ENCODE measurements at regions not wholly inside any gene's neighbourhood (a gene's known extent, or its start where the extent isn't known, plus 50 kb on each side); places are given as distances from the start of the nearest gene placed in this dataset.
"Not testable (repeated sequence)": the region's sequence is repeated elsewhere in the genome, so short reads cannot be mapped to it uniquely, and the experiment has no call there.

DNA sequence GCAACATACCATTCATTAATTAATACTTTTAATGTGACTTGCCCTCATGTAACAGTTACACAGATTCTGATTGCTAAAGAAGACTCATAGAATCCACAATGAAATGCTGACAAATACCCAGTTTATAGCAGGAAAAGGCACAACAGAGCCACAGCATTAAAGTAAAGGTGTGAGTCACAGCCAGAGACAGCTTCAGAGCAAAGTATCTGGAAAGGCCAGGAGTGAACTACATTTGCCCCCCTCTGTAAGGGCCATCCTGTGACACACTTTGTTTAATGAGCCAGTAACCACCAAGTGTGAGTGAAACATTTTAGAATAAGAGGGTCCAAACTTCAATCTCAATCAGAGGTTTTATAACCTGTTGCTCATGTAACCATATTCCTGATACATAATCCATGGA is 133.8 kb upstream of the TACR3 start:
- no peak for DNase-seq (ENCODE audit: low read depth)

DNA sequence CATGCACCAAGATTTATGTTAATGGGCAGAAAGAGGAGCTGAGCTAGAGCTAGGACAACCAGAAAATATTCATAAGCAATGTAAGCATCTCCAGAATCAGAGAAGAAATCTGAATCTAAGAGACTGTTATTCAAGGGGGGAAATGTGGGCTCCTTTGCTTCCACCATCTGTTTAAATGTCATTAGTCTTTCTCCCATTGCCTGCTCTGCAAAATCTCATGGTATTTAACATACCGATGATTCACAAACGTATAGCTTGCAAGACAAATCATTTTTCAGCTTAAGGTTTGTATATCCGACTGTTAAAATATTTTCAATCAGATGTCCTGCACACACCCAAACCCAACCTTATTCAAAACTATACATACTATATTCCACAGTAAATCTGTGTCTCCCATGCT is 133.4 kb upstream of the TACR3 start:
- no peak for DNase-seq (ENCODE audit: low read depth)

DNA sequence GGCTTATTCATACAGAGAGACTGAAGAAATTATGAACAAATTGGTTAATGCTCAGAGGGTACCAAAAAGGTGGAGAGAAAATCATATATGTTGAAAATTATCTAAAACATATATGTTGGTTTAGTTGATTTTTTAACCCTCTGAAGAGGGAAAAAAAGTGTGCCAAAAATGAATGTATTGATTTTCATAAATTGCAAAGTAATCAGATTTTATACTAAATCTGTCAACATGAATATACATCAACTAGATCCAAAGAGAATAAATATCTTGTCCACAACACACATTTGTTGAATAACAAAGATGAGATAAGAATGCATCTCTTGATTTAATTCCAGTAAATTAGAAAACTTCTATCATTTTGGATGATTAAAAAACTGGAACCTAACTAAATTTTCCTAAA is 125.3 kb upstream of the TACR3 start:
- no peak for DNase-seq (ENCODE audit: low read depth)

DNA sequence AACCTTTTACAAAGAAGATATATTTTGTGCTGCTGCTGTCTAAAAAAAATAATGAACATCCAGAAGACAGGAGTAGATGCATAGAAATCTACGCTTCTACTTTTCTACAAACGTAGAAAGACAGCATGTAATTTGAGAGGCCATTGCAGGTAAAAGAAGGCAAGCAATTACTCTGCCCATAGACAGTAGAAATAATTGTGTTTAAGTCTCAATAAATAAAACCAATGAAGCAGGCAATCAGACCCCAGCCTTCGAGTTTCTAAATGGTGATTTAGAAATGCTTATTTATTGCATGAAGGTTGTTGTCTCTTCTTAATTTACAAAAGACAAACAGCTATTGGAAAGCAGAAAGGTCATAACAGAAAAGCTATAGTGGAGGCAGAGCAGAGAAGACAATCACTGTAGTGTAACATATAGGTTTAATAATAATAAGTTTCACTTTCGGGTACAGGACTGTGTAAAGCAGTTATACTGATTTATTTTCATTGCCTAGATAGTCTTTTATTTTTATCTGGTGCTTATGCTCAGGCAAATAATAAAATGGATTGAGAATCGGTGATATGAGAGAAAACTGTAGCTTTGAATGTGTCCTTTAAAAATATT is 123.0 kb upstream of the TACR3 start:
- no peak for DNase-seq (ENCODE audit: low read depth)

DNA sequence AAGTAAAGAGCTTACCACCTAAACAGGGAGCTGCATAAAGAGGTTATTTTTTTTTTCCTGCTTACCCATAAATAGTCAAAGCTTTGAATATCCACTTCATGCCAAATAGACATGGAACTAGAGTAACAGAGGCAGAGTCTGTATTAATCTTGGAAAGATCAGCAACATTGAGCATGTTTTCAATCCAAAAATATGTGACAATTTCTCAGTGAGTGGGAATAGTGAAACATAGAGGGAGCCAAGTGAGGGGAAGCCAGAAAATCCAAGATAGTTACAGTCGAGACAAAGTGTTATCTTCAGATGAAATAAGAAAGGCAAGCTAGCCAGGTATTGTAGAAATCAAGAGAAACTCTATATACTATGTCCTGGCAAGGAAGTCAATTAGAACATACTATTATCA is 122.3 kb upstream of the TACR3 start:
- DNase-seq (ENCODE audit: low read depth) = no peak

DNA sequence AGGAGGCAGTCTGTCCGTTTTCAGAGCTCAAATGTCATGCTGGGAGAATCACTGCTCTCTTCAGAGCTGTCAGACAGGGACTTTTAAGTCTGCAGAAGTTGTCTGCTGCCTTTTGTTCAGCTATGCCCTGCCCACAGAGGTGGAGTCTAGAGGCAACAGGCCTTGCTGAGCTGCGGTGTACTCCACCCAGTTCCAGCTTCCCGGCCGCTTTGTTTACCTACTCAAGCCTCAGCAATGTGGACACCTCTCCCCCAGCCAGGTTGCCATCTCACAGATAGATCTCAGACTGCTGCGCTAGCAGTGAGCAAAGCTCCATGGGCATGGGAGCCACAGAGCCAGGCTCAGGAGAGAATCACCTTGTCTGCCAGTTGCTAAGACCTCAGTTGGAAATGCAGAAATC is 90.5 kb upstream of the TACR3 start:
- DNase-seq (ENCODE audit: low read depth) = not testable (repeated sequence)

DNA sequence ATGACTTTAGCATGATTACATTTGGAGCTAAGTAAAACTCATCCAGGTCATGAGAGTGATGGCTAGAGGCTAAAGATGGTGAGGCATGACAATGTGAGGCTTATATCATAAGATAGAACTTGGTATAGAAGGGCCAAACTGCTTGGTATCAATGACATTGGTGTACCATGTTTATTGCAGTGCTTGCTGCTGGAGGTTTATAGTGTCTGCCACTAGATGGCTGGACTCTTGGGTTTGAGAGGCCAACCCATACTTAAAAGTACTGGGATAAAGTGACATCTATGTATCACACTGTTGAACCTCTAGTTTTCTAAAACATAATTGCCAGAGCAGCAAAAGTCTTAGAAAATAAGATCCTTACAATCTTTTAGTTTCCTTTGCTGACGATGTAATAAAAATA is 83.0 kb upstream of the TACR3 start:
- no peak for DNase-seq (ENCODE audit: low read depth)

DNA sequence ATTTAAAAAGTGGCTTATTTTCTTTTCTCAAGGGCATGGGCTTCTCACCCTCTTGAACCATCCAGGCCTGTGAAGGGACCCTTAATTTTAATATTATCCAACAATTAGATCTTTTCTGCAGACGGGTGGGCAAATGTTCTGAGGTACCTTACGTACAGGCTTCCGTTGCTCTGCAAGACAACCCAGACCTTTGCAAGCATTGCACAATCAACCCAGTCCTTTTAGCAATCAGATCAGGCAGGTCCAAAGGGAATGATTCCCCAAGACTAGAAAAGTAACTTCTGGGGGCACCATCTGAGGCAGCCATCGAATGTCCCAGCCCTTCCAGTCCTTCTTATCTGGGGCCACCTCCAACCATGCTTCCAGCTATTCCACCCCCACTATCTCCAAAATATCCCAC is 67.3 kb upstream of the TACR3 start:
- DNase-seq (ENCODE audit: low read depth) = no peak

DNA sequence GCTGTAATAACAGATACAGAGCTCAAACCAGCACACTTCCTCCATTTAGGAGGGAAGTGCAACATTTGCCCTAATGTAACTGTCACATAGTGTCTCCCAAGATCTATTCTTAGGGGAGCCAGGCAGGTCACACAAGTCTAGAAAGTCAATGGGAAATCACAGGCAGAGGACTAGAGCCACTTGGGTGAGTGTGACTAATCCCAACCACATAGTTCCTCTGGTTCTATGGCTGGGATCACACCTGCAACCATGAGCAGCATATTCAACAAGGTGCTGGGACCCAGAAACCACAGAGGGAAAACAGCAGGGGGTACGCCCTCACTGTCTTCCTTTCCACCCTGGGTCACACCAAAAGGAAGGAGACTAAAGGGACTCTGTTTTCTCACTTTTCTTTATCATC is 66.8 kb upstream of the TACR3 start:
- DNase-seq (ENCODE audit: low read depth) = no peak

DNA sequence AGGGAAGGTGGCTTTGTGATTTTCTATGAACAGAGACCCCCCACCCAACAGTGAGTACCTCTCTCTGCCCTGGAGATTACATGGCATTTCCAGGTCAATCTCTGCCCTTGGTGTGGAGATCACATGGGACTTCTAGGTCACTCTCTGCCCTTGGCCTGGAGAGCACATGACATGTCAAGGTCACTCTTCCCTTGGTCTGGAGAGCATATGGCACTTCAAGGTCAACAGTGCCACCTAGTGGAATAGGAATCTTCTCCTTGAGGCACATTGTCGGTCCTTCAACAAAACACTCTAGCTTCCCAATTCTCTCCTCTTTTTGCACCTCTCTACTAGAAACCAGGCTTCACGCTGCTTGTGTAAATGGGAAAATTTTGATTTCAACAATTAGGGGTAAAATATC is 66.2 kb upstream of the TACR3 start:
- peak; percentile 11 for DNase-seq (ENCODE audit: low read depth)

DNA sequence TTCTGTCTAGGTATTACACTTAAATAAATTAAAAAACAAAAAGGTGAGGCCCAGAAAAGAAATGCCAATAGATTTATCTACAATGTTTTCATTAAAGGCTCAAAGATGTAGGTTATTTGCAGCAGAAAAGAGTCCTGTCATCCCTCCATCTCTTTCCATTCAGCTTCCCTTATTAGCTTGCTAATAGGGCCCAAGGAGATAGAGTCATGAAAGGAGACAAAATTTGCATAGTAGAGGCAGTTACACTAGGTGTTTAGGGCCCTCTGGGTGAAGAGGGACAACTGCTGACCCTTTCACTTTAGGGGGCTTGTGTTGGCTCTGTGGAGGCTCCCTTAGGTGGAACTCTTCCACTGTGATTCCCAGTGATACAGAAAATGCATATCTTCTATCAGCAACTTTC is 58.4 kb upstream of the TACR3 start:
- no peak for DNase-seq (ENCODE audit: low read depth)

DNA sequence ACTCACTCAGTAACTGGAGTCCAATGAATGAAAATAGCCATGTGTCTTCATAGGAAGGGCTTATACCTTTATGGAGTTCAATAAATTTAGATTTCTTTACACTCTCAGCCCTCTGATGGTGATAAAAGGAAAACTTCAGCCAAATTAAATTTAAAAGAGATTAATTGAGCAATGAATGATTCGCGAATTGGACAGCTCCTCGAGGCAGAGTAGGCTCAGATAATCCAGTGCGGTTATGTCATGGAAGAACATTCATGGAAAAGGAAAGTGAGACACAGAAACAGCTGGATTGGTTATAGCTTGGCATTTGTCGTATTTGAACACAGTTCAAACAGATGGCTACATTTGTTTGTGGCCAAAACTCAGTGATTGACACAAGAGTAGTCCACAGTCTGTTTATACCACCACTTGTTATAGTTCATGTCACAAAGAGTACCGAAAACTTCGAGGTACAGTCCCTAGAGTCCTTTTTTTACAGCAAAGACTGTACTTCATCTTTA is 54.6 kb upstream of the TACR3 start:
- no peak for DNase-seq (ENCODE audit: low read depth)

DNA sequence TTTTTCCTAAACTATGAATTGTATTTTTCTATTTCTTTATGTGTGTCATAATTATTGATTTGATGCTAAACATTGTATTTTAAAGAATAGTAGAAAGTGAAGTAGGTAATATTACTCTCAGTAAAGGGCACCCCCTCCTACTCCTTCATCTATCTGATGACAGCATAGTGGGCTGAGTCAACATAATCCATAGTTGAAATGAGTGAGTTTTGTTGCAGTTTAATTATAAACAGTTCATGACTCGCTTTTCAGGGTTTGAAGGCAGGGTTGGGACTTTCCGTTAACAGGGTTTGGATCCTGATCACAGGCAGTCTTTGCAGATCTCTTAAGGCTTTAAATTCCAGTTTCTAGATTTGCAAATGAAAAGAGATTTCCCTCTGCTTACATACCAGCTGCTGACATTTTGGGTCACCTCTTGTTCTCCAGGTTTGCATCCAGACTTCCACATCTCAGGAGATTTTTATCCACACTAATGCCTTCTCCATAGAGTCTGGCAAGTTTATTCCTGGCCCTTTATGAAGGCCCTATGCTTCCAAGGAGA is 54.0 kb upstream of the TACR3 start:
- no peak for DNase-seq (ENCODE audit: low read depth)

All from non-pigmented ciliary epithelial cell (primary cell).